ENCODE measurements at regions not wholly inside any gene's neighbourhood (a gene's known extent, or its start where the extent isn't known, plus 50 kb on each side); places are given as distances from the start of the nearest gene placed in this dataset.

GRCh38 chr9:82495884-82496777 lies 507.6 kb downstream of the SPATA31D1 start:
- CTCF ChIA-PET: no interaction called here
- H3K9me3 Mint-ChIP-seq: peaks cover 1% of the 10 kb centered on the region
- no peak overlapping the region for H3K4me3 Mint-ChIP-seq
- H3K36me3 Mint-ChIP-seq (ENCODE audit: low read depth): no peaks in the 10 kb centered on the region
- DNase-seq: no peak
- intact Hi-C loops (cut with micrococcal nuclease): no loop called here
- no peaks in the 10 kb centered on the region for H3K27me3 Mint-ChIP-seq (ENCODE audit: low read depth)
- H3K4me1 Mint-ChIP-seq (ENCODE audit: low read depth): no peaks in the 10 kb centered on the region
- no peak overlapping the region for H3K27ac Mint-ChIP-seq

GRCh38 chr9:82498541-82499317 lies 510.2 kb downstream of the SPATA31D1 start:
- no peaks in the 10 kb centered on the region for H3K4me1 Mint-ChIP-seq (ENCODE audit: low read depth)
- H3K27me3 Mint-ChIP-seq (ENCODE audit: low read depth): no peaks in the 10 kb centered on the region
- H3K27ac Mint-ChIP-seq: no peak overlapping the region
- no peaks in the 10 kb centered on the region for H3K36me3 Mint-ChIP-seq (ENCODE audit: low read depth)
- no peak overlapping the region for H3K4me3 Mint-ChIP-seq
- intact Hi-C loops (cut with micrococcal nuclease): no loop called here
- DNase-seq: no peak
- CTCF ChIA-PET: no interaction called here
- H3K9me3 Mint-ChIP-seq: peaks cover 3% of the 10 kb centered on the region

GRCh38 chr9:82499337-82499736 lies 510.8 kb downstream of the SPATA31D1 start:
- DNase-seq: no peak
- no peaks in the 10 kb centered on the region for H3K4me1 Mint-ChIP-seq (ENCODE audit: low read depth)
- intact Hi-C loops (cut with micrococcal nuclease): no loop called here
- CTCF ChIA-PET: no interaction called here
- H3K36me3 Mint-ChIP-seq (ENCODE audit: low read depth): no peaks in the 10 kb centered on the region
- H3K4me3 Mint-ChIP-seq: no peak overlapping the region
- no peak overlapping the region for H3K27ac Mint-ChIP-seq
- H3K27me3 Mint-ChIP-seq (ENCODE audit: low read depth): no peaks in the 10 kb centered on the region
- peaks cover 5% of the 10 kb centered on the region for H3K9me3 Mint-ChIP-seq

DNA sequence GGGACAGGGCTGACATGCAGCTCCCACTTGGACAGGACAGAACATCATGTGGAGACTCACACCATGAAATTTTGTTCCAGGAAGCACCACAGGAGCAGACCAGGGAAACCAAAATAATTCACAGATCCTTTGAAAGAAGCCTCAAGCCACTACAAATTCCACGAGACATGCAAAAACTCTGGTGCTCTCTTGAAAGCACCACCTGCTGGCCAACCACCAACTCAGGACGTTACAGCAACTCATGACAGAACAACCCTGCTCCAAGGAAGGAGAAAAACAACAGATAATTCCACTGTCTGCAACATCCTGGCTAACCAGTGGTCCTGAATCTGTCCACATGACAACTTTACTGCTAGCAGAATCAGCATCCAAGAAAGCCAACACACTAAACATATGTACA lies 516.0 kb downstream of the SPATA31D1 start:
- Mint-ChIP-seq H3K4me1 (ENCODE audit: low read depth) (no peaks in the 10 kb centered on the region), H3K9me3 (peaks cover 18% of the 10 kb centered on the region), H3K4me3 (no peak overlapping the region), H3K27me3 (ENCODE audit: low read depth) (no peaks in the 10 kb centered on the region), H3K36me3 (ENCODE audit: low read depth) (no peaks in the 10 kb centered on the region), H3K27ac (no peak overlapping the region)
- CTCF ChIA-PET: no interaction called here
- no peak for DNase-seq
- intact Hi-C loops (cut with micrococcal nuclease): no loop called here

DNA sequence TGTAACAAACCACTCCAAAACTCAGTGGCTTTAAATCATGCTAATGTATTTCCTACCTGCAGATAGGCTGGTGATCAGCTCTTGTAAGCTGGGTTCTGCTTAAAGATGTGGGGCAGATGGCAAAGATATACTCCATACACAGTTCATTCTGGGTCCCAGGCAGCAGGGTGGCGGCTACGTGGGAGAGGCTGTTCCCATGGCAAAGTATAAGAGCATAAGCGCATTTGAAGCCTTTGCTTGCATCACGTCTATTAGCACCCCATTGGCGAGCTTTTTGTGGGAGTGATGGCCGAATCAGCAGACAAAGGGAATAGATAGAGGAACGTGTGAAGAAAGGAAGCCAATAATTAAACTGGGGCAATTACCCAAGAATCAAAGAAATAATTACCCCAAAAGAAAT lies 523.1 kb downstream of the SPATA31D1 start:
- intact Hi-C loops (cut with micrococcal nuclease): no loop called here
- H3K9me3 Mint-ChIP-seq: peaks cover 8% of the 10 kb centered on the region
- no peak overlapping the region for H3K4me3 Mint-ChIP-seq
- H3K27me3 Mint-ChIP-seq (ENCODE audit: low read depth): no peaks in the 10 kb centered on the region
- CTCF ChIA-PET: no interaction called here
- H3K36me3 Mint-ChIP-seq (ENCODE audit: low read depth): no peaks in the 10 kb centered on the region
- no peak overlapping the region for H3K27ac Mint-ChIP-seq
- H3K4me1 Mint-ChIP-seq (ENCODE audit: low read depth): no peaks in the 10 kb centered on the region
- no peak for DNase-seq

DNA sequence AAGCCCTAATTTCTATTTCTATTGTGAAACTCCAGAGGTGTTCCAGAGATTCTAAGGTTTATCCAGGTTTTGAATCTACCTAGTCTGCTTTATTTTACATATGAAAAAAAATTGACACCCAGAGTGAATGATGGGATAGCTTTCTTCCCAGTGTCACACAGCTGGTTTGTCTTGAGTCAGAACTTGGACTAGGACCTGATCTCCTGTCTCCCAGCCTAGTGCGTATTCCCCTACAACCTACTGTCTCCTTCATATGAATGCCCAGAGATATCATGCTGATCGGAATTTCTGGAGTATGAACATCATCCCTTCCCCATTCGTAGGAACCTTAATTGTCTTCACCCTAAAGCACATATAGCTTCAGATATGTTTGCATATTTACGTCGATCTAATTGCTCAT lies 524.2 kb downstream of the SPATA31D1 start:
- H3K36me3 Mint-ChIP-seq (ENCODE audit: low read depth): no peaks in the 10 kb centered on the region
- H3K9me3 Mint-ChIP-seq: peaks cover 5% of the 10 kb centered on the region
- intact Hi-C loops (cut with micrococcal nuclease): no loop called here
- H3K27ac Mint-ChIP-seq: no peak overlapping the region
- no peak overlapping the region for H3K4me3 Mint-ChIP-seq
- DNase-seq: no peak
- no peaks in the 10 kb centered on the region for H3K4me1 Mint-ChIP-seq (ENCODE audit: low read depth)
- CTCF ChIA-PET: no interaction called here
- no peaks in the 10 kb centered on the region for H3K27me3 Mint-ChIP-seq (ENCODE audit: low read depth)

DNA sequence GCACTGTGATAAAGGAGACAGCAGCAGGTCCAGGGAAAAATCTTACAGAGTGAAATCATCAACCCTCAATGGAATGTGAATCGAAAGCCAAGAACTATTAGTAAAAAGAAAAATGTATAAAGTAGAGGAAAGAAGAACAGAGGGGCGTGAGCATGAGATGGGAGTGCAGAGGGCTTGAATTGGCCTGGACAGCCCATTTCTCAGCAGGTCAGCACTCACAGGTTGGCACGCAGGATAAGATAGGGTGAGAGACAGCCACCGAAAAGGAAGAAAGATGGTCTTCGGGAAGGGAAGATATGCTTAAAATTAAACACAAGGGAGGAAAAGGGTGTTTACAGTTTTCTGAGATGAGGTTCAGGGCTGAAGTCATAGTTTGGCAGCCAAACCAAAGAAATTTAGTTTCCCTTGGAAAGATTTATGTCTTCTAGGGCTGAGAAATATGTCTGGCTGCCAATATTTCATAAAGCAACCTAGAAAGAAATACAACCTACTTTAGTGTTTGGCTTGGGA lies 524.7 kb downstream of the SPATA31D1 start:
- Mint-ChIP-seq H3K27me3 (ENCODE audit: low read depth) (no peaks in the 10 kb centered on the region), H3K4me1 (ENCODE audit: low read depth) (no peaks in the 10 kb centered on the region), H3K9me3 (peaks cover 5% of the 10 kb centered on the region), H3K4me3 (no peak overlapping the region), H3K27ac (no peak overlapping the region), H3K36me3 (ENCODE audit: low read depth) (no peaks in the 10 kb centered on the region)
- CTCF ChIA-PET: no interaction called here
- intact Hi-C loops (cut with micrococcal nuclease): no loop called here
- DNase-seq: no peak

DNA sequence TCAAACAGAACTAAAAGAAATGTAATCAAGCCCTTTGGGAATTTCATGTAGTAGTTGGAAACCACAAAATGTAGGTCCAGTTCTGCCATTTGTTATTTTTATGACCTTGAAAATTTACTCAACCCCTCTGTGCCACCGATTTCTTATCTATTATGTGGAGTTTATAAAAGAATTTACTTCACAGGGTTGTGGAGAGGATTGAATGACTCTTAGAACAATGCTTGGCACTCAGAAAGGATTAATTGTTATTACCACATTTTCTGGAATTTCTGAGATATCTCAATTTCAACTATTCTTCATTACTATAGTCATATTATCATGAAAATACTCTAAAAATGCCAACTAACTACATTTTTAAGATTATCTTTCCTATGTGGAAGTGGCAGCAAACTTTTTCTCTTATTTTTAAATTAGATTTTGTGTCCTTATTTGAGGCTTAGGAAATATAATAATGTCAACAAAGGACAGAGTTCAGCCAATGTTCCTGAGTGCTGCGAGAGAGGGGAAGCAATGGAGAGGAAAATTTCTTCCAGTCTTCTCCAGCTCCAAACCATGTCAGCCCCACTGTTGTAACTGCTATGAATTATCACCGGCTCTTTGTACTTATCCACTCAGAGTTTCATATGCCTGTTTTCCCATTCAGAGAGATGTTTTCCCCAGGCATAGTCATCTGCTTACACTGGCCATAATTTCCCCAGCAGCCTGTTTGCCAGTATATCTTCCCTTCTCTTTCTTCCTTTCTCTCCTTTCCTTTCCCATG lies 525.6 kb downstream of the SPATA31D1 start:
- DNase-seq: no peak
- CTCF ChIA-PET: no interaction called here
- H3K4me1 Mint-ChIP-seq (ENCODE audit: low read depth): no peaks in the 10 kb centered on the region
- H3K27me3 Mint-ChIP-seq (ENCODE audit: low read depth): no peaks in the 10 kb centered on the region
- H3K4me3 Mint-ChIP-seq: no peak overlapping the region
- H3K9me3 Mint-ChIP-seq: peaks cover 5% of the 10 kb centered on the region
- H3K36me3 Mint-ChIP-seq (ENCODE audit: low read depth): no peaks in the 10 kb centered on the region
- H3K27ac Mint-ChIP-seq: no peak overlapping the region
- intact Hi-C loops (cut with micrococcal nuclease): no loop called here

- peaks cover 3% of the 10 kb centered on the region for H3K9me3 Mint-ChIP-seq
- CTCF ChIA-PET: no interaction called here
- H3K27ac Mint-ChIP-seq: no peak overlapping the region
- no peak for DNase-seq
- H3K27me3 Mint-ChIP-seq (ENCODE audit: low read depth): no peaks in the 10 kb centered on the region
- H3K4me3 Mint-ChIP-seq: no peak overlapping the region
- intact Hi-C loops (cut with micrococcal nuclease): no loop called here
- H3K4me1 Mint-ChIP-seq (ENCODE audit: low read depth): no peaks in the 10 kb centered on the region
- H3K36me3 Mint-ChIP-seq (ENCODE audit: low read depth): no peaks in the 10 kb centered on the region
Observed at GRCh38 chr9:82518868-82519267, 530.3 kb downstream of the SPATA31D1 start.

DNA sequence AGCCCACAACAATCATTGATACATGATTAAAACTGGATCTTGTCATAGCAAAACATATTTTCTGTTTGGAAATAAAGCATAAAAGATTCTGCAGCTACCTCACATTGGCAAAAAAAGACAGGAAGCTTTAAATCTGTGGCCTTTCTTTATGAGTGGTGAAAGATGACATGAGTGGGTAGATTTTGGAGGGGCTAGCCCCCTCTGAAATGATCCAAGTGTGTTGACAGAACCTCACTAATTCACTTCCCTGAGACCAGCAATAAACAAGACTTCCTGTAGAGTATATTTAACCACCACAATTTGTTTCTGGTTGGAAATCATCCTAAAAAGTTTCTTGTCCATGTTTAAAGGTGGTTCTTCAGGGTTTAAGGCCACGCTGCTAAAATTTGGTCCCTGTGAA lies 530.8 kb downstream of the SPATA31D1 start:
- Mint-ChIP-seq H3K4me3 (no peak overlapping the region), H3K27me3 (ENCODE audit: low read depth) (no peaks in the 10 kb centered on the region), H3K36me3 (ENCODE audit: low read depth) (no peaks in the 10 kb centered on the region), H3K9me3 (peaks cover 3% of the 10 kb centered on the region), H3K27ac (no peak overlapping the region), H3K4me1 (ENCODE audit: low read depth) (no peaks in the 10 kb centered on the region)
- intact Hi-C loops (cut with micrococcal nuclease): no loop called here
- CTCF ChIA-PET: no interaction called here
- DNase-seq: no peak

- H3K9me3 Mint-ChIP-seq: peaks cover 19% of the 10 kb centered on the region
- H3K4me3 Mint-ChIP-seq: no peak overlapping the region
- no peaks in the 10 kb centered on the region for H3K4me1 Mint-ChIP-seq (ENCODE audit: low read depth)
- no peak overlapping the region for H3K27ac Mint-ChIP-seq
- CTCF ChIA-PET: no interaction called here
- DNase-seq: no peak
- H3K27me3 Mint-ChIP-seq (ENCODE audit: low read depth): no peaks in the 10 kb centered on the region
- intact Hi-C loops (cut with micrococcal nuclease): no loop called here
- H3K36me3 Mint-ChIP-seq (ENCODE audit: low read depth): no peaks in the 10 kb centered on the region
Observed at GRCh38 chr9:82524407-82524806, 535.8 kb downstream of the SPATA31D1 start.

GRCh38 chr9:82526577-82526976 lies 536.4 kb downstream of the RASEF start:
- CTCF ChIA-PET: no interaction called here
- no peaks in the 10 kb centered on the region for H3K27me3 Mint-ChIP-seq (ENCODE audit: low read depth)
- H3K27ac Mint-ChIP-seq: no peak overlapping the region
- no peaks in the 10 kb centered on the region for H3K4me1 Mint-ChIP-seq (ENCODE audit: low read depth)
- peaks cover 19% of the 10 kb centered on the region for H3K9me3 Mint-ChIP-seq
- H3K36me3 Mint-ChIP-seq (ENCODE audit: low read depth): no peaks in the 10 kb centered on the region
- DNase-seq: no peak
- intact Hi-C loops (cut with micrococcal nuclease): no loop called here
- no peak overlapping the region for H3K4me3 Mint-ChIP-seq
